Breast epithelium (tissue), 3 donors: ENCODE measurements at regions not wholly inside any gene's neighbourhood (a gene's known extent, or its start where the extent isn't known, plus 50 kb on each side); places are given as distances from the start of the nearest gene placed in this dataset.

ENCODE experiments used
- POLR2A ChIP-seq: fragments of 450-650 bp; IDR thresholded peaks from one replicate; pipeline ENCODE4 v1.6.1; 2016; ENCODE audit warnings: antibody characterized with exemption, mild to moderate bottlenecking, moderate library complexity
- POLR2AphosphoS5 ChIP-seq, 3 donors: sonication (generic); formaldehyde crosslinking; IDR thresholded peaks; one replicate each; pipeline ENCODE4 v1.6.1; 2017; ENCODE audit warnings: antibody characterized with exemption in 3 of 3
- TF ChIP-seq, protein P1 (sequence below), 3 donors: fragments of 450-650 bp; IDR thresholded peaks; one replicate each; pipeline ENCODE4 v1.5.1; 2016 to 2017; ENCODE audit warnings: antibody characterized with exemption in 3 of 3, mild to moderate bottlenecking in 3 of 3, moderate library complexity in 3 of 3

- TF ChIP-seq, protein P1, sequence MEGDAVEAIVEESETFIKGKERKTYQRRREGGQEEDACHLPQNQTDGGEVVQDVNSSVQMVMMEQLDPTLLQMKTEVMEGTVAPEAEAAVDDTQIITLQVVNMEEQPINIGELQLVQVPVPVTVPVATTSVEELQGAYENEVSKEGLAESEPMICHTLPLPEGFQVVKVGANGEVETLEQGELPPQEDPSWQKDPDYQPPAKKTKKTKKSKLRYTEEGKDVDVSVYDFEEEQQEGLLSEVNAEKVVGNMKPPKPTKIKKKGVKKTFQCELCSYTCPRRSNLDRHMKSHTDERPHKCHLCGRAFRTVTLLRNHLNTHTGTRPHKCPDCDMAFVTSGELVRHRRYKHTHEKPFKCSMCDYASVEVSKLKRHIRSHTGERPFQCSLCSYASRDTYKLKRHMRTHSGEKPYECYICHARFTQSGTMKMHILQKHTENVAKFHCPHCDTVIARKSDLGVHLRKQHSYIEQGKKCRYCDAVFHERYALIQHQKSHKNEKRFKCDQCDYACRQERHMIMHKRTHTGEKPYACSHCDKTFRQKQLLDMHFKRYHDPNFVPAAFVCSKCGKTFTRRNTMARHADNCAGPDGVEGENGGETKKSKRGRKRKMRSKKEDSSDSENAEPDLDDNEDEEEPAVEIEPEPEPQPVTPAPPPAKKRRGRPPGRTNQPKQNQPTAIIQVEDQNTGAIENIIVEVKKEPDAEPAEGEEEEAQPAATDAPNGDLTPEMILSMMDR (IDR thresholded peaks at IDR 0.05) = no peak
- TF ChIP-seq POLR2AphosphoS5 (IDR thresholded peaks at IDR 0.05) (no peak), POLR2A (no peak)
Measured at GRCh38 chr20:41719151-41719550, 101.0 kb upstream of the CHD6 start.
